PFSK-1 (cell line): ENCODE measurements at regions not wholly inside any gene's neighbourhood (a gene's known extent, or its start where the extent isn't known, plus 50 kb on each side); places are given as distances from the start of the nearest gene placed in this dataset.

Experiments
- FOXP2 ChIP-seq: optimal IDR thresholded peaks from 2 replicates; pipeline ENCODE3; 2011; ENCODE audit warnings: borderline replicate concordance, control low read depth, inconsistent platforms; ENCODE audit not compliant: insufficient read depth; ENCODE audit errors: extremely low read length, extremely low read depth
- POLR2AphosphoS5 ChIP-seq: IDR thresholded peaks from 2 replicates; pipeline ENCODE4 v1.6.1; 2012; ENCODE audit warnings: low read depth, mild to moderate bottlenecking, control low read depth, low read length, moderate library complexity
- SIN3A ChIP-seq: IDR thresholded peaks from 2 replicates; pipeline ENCODE4 v1.6.1; 2012; ENCODE audit warnings: mild to moderate bottlenecking, low read length, moderate library complexity, borderline replicate concordance; ENCODE audit not compliant: insufficient read depth
- TAF1 ChIP-seq: IDR thresholded peaks from 2 replicates; pipeline ENCODE4 v1.6.1; 2012; ENCODE audit warnings: low read length, control low read depth, borderline replicate concordance; ENCODE audit not compliant: insufficient read depth
- TF ChIP-seq, protein P1 (sequence below), 2 experiments: IDR thresholded peaks; 2 replicates each; pipeline versions ENCODE4 v1.6.1 to v1.8.0; 2011 to 2012; ENCODE audit warnings: low read depth in 2 of 2, low read length in 2 of 2, control low read depth in 1 of 2, inconsistent platforms in 1 of 2, mild to moderate bottlenecking in 1 of 2, moderate library complexity in 1 of 2; ENCODE audit not compliant: insufficient read depth in 1 of 2

DNA sequence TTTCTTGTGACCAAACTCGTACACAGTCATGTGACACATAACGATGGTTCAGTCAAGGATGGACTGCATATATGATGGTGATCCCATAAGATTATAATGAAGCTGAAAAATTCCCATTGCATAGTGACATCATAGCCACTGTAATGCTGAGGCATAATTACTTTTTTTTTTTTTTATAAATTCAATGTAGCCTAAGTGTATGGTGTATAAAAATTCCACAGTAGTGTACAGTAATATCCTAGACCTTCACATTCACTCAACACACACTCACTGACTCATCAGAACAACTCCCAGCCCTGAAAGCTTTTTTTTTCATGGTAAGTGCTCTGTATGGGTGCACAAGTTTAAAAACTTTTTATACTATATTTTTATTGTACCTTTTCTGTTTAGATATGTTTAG is 105.0 kb downstream of the AREG start:
- TF ChIP-seq TAF1 (no peak), POLR2AphosphoS5 (no peak), FOXP2 (no peak), SIN3A (no peak)
- TF ChIP-seq, protein P1, sequence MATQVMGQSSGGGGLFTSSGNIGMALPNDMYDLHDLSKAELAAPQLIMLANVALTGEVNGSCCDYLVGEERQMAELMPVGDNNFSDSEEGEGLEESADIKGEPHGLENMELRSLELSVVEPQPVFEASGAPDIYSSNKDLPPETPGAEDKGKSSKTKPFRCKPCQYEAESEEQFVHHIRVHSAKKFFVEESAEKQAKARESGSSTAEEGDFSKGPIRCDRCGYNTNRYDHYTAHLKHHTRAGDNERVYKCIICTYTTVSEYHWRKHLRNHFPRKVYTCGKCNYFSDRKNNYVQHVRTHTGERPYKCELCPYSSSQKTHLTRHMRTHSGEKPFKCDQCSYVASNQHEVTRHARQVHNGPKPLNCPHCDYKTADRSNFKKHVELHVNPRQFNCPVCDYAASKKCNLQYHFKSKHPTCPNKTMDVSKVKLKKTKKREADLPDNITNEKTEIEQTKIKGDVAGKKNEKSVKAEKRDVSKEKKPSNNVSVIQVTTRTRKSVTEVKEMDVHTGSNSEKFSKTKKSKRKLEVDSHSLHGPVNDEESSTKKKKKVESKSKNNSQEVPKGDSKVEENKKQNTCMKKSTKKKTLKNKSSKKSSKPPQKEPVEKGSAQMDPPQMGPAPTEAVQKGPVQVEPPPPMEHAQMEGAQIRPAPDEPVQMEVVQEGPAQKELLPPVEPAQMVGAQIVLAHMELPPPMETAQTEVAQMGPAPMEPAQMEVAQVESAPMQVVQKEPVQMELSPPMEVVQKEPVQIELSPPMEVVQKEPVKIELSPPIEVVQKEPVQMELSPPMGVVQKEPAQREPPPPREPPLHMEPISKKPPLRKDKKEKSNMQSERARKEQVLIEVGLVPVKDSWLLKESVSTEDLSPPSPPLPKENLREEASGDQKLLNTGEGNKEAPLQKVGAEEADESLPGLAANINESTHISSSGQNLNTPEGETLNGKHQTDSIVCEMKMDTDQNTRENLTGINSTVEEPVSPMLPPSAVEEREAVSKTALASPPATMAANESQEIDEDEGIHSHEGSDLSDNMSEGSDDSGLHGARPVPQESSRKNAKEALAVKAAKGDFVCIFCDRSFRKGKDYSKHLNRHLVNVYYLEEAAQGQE (IDR thresholded peaks at IDR 0.05; ENCODE audit: insufficient read depth in 1 of 2, low read depth in 2 of 2, low read length in 2 of 2): no peak

DNA sequence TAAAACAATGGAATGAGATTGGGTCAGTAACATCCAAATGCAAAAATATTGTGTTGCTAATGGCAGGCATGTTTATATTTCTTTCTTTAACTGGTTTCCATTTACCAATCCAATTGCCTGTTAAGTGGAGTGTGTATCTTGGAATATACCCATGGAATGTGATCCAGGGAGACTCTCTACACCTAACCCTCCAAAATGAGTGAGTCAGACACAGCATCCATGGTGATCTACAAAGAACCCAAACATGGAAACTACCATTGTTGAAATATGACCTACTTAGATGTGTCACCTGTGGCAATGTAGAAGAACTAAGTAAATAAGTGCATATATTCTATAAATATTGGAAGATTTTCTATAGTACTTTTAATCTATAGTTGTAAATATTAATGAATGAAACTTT is 110.3 kb downstream of the AREG start:
- TF ChIP-seq FOXP2: no peak
- no peak for TF ChIP-seq TAF1
- TF ChIP-seq POLR2AphosphoS5: no peak
- no peak for TF ChIP-seq SIN3A
- TF ChIP-seq, protein P1 (IDR thresholded peaks at IDR 0.05; ENCODE audit: insufficient read depth in 1 of 2, low read depth in 2 of 2, low read length in 2 of 2): no peak

GRCh38 chr4:74555843-74556242 is 110.9 kb downstream of the AREG start:
- TF ChIP-seq FOXP2: no peak
- no peak for TF ChIP-seq TAF1
- no peak for TF ChIP-seq SIN3A
- TF ChIP-seq POLR2AphosphoS5: no peak
- TF ChIP-seq, protein P1 (IDR thresholded peaks at IDR 0.05; ENCODE audit: insufficient read depth in 1 of 2, low read depth in 2 of 2, low read length in 2 of 2): no peak

- no peak for TF ChIP-seq FOXP2
- TF ChIP-seq TAF1: no peak
- TF ChIP-seq, protein P1 (IDR thresholded peaks at IDR 0.05; ENCODE audit: insufficient read depth in 1 of 2, low read depth in 2 of 2, low read length in 2 of 2): no peak
- no peak for TF ChIP-seq SIN3A
- TF ChIP-seq POLR2AphosphoS5: no peak
Observed at GRCh38 chr4:74559853-74560252, 114.9 kb downstream of the AREG start.

DNA sequence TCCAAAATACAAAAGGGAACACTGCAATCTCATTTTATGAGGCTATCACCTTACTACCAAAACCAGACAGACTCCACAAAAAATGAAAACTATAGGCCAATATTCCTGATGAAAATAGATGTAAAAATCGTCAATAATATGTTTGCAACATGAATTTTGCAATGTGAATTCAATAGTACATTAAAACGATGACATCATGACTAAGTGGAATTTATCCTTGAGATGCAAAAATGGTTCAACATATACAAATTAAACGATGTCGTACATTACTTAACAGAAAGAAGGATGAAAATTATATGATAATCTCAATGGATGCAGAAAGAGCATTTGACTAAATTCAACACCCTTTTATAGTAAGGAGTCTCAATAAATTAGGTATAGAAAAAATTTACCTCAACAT is 123.0 kb downstream of the AREG start:
- TF ChIP-seq SIN3A (no peak), TAF1 (no peak), FOXP2 (no peak)

DNA sequence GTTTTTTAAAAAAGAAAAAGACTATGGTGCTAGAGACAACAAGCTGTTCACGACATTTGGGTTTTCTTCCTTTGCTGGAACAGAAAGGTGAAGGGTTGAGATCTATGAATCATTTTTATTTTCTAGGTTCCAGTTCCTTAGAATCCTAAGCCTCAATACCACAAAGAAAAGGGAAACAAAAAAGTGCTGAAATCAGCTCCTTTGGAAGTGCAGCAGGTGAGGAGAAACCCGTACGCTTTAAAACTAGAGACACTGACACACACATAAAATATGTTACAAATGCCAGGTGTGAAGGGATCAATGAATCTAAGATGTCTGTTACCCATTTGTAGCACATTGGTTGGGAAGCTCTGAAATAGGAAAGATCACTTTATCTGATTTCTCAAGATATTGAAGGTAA is 125.2 kb downstream of the AREG start:
- TF ChIP-seq FOXP2 (no peak), POLR2AphosphoS5 (no peak)
